Stimulated activated naive B cell treated with anti-CD40 and anti-IgM and Interleukin-4, amounts not matched to agents 10 μg/mL and 1 μg/mL and 100 μg/mL, for 72 hours (primary cell): ENCODE measurements at regions not wholly inside any gene's neighbourhood (a gene's known extent, or its start where the extent isn't known, plus 50 kb on each side); places are given as distances from the start of the nearest gene placed in this dataset.
"Not testable (repeated sequence)": the region's sequence is repeated elsewhere in the genome, so short reads cannot be mapped to it uniquely, and the experiment has no call there.

Source experiments
- ATAC-seq, 2 donors: fragments of 150-1000 bp; cut with Tn5 transposase; replicated peaks; 2 replicates each; pipeline ENCODE4 v1.10.0; 2021; ENCODE audit warnings: moderate library complexity in 1 of 2
- DNase-seq: peaks from one replicate; pipeline ENCODE4 v3.0.0; 2021
- H3K27ac Mint-ChIP-seq: one replicate; pipeline ENCODE4 v1.8.0; 2022; ENCODE audit warnings: mild to moderate bottlenecking, mixed read lengths
- H3K27me3 Mint-ChIP-seq, 2 donors: one replicate each; pipeline ENCODE4 v1.8.0; 2022; ENCODE audit warnings: mixed read lengths in 2 of 2
- H3K36me3 Mint-ChIP-seq, 2 donors: one replicate each; pipeline ENCODE4 v1.8.0; 2022; ENCODE audit warnings: mixed read lengths in 2 of 2, mild to moderate bottlenecking in 1 of 2
- H3K4me1 Mint-ChIP-seq, 2 donors: one replicate each; pipeline ENCODE4 v1.8.0; 2022; ENCODE audit warnings: mixed read lengths in 2 of 2, mild to moderate bottlenecking in 1 of 2
- H3K4me3 Mint-ChIP-seq, 2 donors: one replicate each; pipeline ENCODE4 v1.8.0; 2022; ENCODE audit warnings: mild to moderate bottlenecking in 2 of 2, mixed read lengths in 2 of 2, moderate library complexity in 1 of 2
- H3K9me3 Mint-ChIP-seq, 2 donors: one replicate each; pipeline ENCODE4 v1.8.0; 2022; ENCODE audit warnings: mixed read lengths in 2 of 2, mild to moderate bottlenecking in 1 of 2

DNA sequence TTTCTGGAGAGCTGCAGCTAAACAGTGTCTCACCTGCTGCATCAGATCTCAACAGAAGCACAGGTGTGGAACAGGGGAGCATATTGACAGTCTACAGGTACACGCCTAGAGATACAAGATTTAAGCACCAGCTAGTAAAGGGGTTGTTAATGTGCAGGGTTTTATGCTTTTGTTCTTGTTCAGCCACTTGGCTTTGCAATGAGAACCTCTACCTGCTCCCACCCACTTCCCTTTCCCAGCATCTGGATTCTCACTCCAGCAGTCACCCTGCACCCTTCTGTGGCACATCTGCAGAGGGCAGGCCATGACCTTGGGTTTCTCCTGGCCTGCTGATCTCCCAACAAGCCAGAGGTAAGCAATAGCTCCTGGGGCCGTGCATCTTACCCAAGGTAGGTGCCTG lies 446.6 kb downstream of the BUD13 start:
- Mint-ChIP-seq H3K27ac (no peak overlapping the region), H3K36me3 (no peaks in the 10 kb centered on the region), H3K4me3 (no peak overlapping the region), H3K9me3 (no peaks in the 10 kb centered on the region), H3K4me1 (no peaks in the 10 kb centered on the region), H3K27me3 (peaks cover 4% of the 10 kb centered on the region in 2 donors)
- DNase-seq: no peak
- ATAC-seq: no peak

- no peaks in the 10 kb centered on the region for H3K36me3 Mint-ChIP-seq
- no peak overlapping the region for H3K4me3 Mint-ChIP-seq
- peaks cover 4% of the 10 kb centered on the region in 2 donors for H3K27me3 Mint-ChIP-seq
- ATAC-seq (no peak), DNase-seq (no peak)
- H3K4me1 Mint-ChIP-seq: no peaks in the 10 kb centered on the region
- H3K27ac Mint-ChIP-seq: no peak overlapping the region
- no peaks in the 10 kb centered on the region for H3K9me3 Mint-ChIP-seq
These were observed 447.5 kb downstream of the BUD13 start for GRCh38 chr11:116325247-116325646.

DNA sequence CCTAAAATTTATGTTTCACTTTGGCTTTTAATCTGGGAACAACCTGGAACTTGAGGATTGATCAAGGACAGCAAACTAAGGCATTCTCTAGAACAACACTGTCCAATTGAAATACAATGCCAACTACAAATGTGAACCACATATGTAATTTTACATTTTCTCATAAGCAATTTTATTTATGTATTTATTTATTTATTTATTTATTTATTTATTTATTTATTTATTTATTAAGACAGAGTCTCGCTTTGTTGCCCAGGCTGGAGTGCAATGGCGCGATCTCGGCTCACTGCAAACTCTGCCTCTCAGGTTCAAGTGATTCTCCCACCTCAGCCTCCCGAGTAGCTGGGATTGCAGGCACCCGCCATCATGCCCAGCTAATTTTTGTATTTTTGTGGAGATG lies 448.7 kb downstream of the BUD13 start:
- not testable (repeated sequence) for DNase-seq, H3K4me1 Mint-ChIP-seq, H3K27ac Mint-ChIP-seq, H3K9me3 Mint-ChIP-seq, ATAC-seq, H3K36me3 Mint-ChIP-seq, H3K4me3 Mint-ChIP-seq, H3K27me3 Mint-ChIP-seq

DNA sequence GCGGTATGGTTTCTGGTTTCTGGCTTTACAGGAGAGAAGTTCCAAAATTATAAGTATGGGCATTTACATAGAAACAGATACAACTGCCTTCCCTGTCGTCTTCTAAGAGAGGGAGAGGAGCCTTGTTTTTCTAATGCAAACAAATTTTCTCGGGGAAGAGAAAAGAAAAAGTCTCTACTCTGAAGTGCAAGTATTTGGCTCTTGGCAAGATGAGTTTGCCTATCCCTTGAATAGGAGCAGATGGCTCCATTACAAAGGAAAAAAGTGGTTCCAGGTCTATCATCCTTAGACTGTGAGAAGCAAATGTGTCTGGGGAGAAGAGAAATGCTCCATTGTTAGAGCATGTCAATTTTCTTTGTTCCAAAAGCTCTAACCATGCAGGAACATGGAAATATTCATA lies 455.6 kb downstream of the BUD13 start:
- Mint-ChIP-seq H3K9me3 (peaks cover 0 to 1% of the 10 kb centered on the region in 2 donors), H3K4me1 (no peaks in the 10 kb centered on the region), H3K36me3 (no peaks in the 10 kb centered on the region), H3K27me3 (peaks cover 10 to 22% of the 10 kb centered on the region in 2 donors), H3K27ac (no peak overlapping the region), H3K4me3 (no peak overlapping the region)
- ATAC-seq: no peak
- no peak for DNase-seq

GRCh38 chr11:116314006-116314405 lies 458.8 kb downstream of the BUD13 start:
- Mint-ChIP-seq H3K4me3 (no peak overlapping the region), H3K27me3 (peaks cover 18 to 33% of the 10 kb centered on the region in 2 donors), H3K4me1 (no peaks in the 10 kb centered on the region), H3K27ac (no peak overlapping the region), H3K36me3 (no peaks in the 10 kb centered on the region), H3K9me3 (peaks cover 0 to 1% of the 10 kb centered on the region in 2 donors)
- ATAC-seq: no peak
- DNase-seq: no peak

DNA sequence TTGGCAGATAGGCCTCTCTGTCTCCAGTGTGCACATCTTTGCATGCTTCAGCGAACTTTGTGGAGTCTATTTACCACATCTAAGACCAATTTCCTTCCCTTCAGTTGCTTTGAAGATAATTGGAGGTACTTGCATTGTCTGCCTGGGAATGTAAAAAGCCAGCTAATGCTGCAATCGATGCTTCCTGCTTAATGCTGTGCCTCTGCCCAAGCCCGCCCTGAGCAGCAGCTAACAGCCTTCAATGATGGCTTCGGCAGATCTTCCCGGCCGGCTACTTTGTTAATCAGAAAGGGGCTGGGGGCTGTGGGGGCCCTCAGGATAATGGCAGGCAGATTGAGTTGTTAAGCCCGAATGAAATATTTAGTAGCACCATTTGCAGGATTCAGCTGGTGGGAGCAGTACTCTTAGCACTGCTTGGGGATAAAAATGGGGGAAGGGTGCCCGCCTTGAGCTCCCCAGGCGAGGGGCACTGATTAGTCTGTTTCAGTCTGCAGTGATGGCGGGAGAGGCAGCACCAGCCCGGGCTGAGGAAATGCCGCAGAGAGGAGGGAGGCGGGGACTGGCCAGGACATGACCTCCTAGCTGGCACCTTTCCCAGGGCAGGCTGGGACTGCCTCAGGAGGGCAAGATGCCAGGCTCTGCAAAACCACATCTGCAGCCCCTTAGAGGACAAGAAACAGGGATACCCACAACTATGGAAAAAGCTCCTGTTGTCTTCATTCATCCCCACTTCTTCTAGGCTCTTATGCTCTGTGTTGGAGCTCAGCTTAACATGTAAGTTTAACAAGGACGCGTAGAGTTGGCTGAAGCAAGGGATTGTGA lies 460.0 kb downstream of the BUD13 start:
- ATAC-seq (no peak), DNase-seq (no peak)
- H3K27ac Mint-ChIP-seq: no peak overlapping the region
- no peaks in the 10 kb centered on the region for H3K4me1 Mint-ChIP-seq
- peaks cover 18 to 33% of the 10 kb centered on the region in 2 donors for H3K27me3 Mint-ChIP-seq
- no peaks in the 10 kb centered on the region for H3K36me3 Mint-ChIP-seq
- H3K4me3 Mint-ChIP-seq: no peak overlapping the region
- no peaks in the 10 kb centered on the region for H3K9me3 Mint-ChIP-seq

DNA sequence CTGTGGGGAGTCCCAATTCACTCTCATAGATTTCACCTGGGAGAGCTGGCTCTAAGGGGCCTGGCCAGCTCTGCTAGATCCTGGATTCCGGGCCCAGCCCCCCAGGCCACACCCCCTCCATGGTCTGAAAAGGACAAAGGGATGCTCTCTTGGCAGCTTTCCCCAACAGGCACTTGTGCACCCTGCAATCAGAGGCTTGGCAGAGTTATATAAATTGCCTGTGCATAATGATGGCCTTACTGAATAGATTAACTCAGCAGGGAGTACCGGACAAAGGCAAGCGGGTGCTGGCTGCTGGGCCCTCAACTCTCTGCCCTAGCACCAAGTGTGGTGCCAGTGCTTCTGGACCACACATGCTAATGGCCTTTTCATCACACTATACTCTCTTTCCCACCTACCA lies 461.6 kb downstream of the BUD13 start:
- ATAC-seq: no peak
- Mint-ChIP-seq H3K9me3 (no peaks in the 10 kb centered on the region), H3K4me1 (no peaks in the 10 kb centered on the region), H3K27ac (no peak overlapping the region), H3K27me3 (peaks cover 18 to 28% of the 10 kb centered on the region in 2 donors), H3K36me3 (no peaks in the 10 kb centered on the region), H3K4me3 (no peak overlapping the region)
- DNase-seq: no peak

- Mint-ChIP-seq H3K27me3 (peaks cover 18 to 26% of the 10 kb centered on the region in 2 donors), H3K4me1 (no peaks in the 10 kb centered on the region), H3K9me3 (no peaks in the 10 kb centered on the region), H3K36me3 (no peaks in the 10 kb centered on the region), H3K4me3 (no peak overlapping the region), H3K27ac (no peak overlapping the region)
- no peak for ATAC-seq
- no peak for DNase-seq
These were observed 462.1 kb downstream of the BUD13 start for GRCh38 chr11:116310698-116311097.

DNA sequence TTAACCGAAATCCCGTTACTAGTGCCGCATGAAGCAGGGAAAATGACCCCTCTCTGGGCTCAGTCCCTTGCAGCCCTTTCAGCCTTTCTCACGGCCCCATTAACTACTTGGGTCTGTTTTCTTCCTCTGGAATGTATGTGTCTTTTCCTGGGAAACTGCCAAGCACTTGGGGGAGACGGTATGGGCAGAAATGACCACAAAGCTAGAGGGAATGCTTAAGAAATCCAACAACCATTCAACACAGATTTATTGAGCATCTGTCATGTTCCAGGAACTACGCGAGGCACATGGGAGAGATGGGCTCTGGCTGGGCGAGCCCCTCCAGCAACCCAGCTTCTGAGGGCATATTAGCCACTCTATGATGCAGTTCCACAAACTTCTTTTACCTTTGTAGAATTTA lies 462.6 kb downstream of the BUD13 start:
- no peak overlapping the region for H3K27ac Mint-ChIP-seq
- ATAC-seq (no peak), DNase-seq (no peak)
- no peaks in the 10 kb centered on the region for H3K9me3 Mint-ChIP-seq
- peaks cover 18 to 26% of the 10 kb centered on the region in 2 donors for H3K27me3 Mint-ChIP-seq
- no peaks in the 10 kb centered on the region for H3K36me3 Mint-ChIP-seq
- H3K4me3 Mint-ChIP-seq: no peak overlapping the region
- H3K4me1 Mint-ChIP-seq: no peaks in the 10 kb centered on the region

DNA sequence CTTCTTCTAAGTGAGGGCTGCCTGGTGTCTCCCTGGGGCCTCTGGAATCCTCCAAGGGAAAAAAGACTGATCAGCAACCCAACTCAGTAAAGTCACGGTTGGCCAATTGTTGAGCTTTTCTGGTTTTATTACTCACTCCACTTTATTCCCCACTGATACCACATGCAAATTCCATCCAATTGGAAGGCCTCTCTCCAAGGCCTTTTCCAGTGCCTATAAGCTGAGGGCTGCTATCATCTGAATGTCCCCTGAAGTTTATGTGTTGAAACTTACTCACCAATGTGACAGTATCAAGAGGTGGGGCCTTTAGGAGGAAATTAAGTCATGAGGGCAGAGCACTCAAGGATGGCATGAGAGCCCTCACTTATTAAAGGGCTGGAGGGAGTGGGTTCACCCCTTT lies 463.3 kb downstream of the BUD13 start:
- Mint-ChIP-seq H3K27ac (no peak overlapping the region), H3K27me3 (peaks cover 14 to 26% of the 10 kb centered on the region in 2 donors), H3K4me3 (no peak overlapping the region), H3K4me1 (no peaks in the 10 kb centered on the region), H3K9me3 (peaks cover 0 to 2% of the 10 kb centered on the region in 2 donors), H3K36me3 (no peaks in the 10 kb centered on the region)
- ATAC-seq (no peak), DNase-seq (no peak)

- Mint-ChIP-seq H3K27me3 (no peaks in the 10 kb centered on the region), H3K27ac (no peak overlapping the region), H3K36me3 (no peaks in the 10 kb centered on the region), H3K4me3 (no peak overlapping the region), H3K4me1 (no peaks in the 10 kb centered on the region), H3K9me3 (peaks cover 3 to 4% of the 10 kb centered on the region in 2 donors)
- DNase-seq (no peak), ATAC-seq (no peak)
These were observed 470.0 kb downstream of the BUD13 start for GRCh38 chr11:116302756-116303155.

DNA sequence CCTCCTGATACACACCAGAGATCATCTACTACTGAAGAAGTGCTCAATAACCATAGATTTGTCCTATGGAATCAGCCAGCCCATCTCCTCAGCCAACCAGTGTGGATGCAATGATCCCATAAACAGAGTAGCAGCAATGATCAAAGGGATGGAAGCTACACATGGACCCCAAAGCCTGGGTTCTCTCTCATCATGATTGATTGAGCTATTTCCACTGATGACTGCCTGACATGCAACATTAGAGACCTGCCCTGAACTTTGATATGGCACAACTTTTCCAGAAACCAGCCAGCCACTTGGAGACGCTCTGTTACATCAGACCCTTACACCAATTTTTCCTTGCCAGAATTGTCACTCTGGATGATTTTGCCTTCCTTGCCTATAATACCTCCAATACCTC lies 471.6 kb downstream of the BUD13 start:
- Mint-ChIP-seq H3K4me1 (no peaks in the 10 kb centered on the region), H3K27me3 (no peaks in the 10 kb centered on the region), H3K4me3 (no peak overlapping the region), H3K27ac (no peak overlapping the region), H3K9me3 (peaks cover 3 to 4% of the 10 kb centered on the region in 2 donors), H3K36me3 (no peaks in the 10 kb centered on the region)
- DNase-seq (no peak), ATAC-seq (no peak)

DNA sequence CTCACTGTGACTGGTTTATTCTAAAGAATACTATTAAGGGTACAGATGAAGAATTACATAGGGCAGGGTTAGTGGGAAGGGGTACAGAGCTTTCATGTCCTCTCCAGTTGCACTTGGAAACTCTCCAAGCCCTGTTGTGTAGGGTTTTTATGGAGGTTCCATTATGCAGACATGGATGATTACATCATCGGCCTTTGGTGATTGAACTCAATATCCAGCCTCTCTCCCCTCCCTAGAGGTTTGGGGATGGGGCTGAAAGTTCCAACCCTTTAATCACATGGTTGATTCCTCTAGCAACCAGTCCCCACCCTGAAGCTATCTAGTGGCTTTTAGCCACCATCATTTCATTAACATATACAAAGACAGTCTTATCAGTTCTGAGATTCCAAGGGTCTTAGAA lies 472.6 kb downstream of the BUD13 start:
- Mint-ChIP-seq H3K9me3 (peaks cover 3 to 6% of the 10 kb centered on the region in 2 donors), H3K27ac (no peak overlapping the region), H3K4me1 (no peaks in the 10 kb centered on the region), H3K4me3 (no peak overlapping the region), H3K27me3 (no peaks in the 10 kb centered on the region), H3K36me3 (no peaks in the 10 kb centered on the region)
- DNase-seq (no peak), ATAC-seq (no peak)

GRCh38 chr11:116294630-116295029 lies 478.2 kb downstream of the BUD13 start:
- no peaks in the 10 kb centered on the region for H3K27me3 Mint-ChIP-seq
- no peak overlapping the region for H3K27ac Mint-ChIP-seq
- peaks cover 7 to 9% of the 10 kb centered on the region in 2 donors for H3K9me3 Mint-ChIP-seq
- H3K4me1 Mint-ChIP-seq: no peaks in the 10 kb centered on the region
- no peaks in the 10 kb centered on the region for H3K36me3 Mint-ChIP-seq
- DNase-seq (no peak), ATAC-seq (no peak)
- no peak overlapping the region for H3K4me3 Mint-ChIP-seq

GRCh38 chr11:116287866-116288265 lies 484.9 kb downstream of the BUD13 start:
- Mint-ChIP-seq H3K4me1 (no peaks in the 10 kb centered on the region), H3K27ac (no peak overlapping the region)

More at GRCh38 chr11:116287866-116288265, 484.9 kb downstream of the BUD13 start:
- ATAC-seq (no peak), DNase-seq (no peak)
- H3K27me3 Mint-ChIP-seq: no peaks in the 10 kb centered on the region
- no peak overlapping the region for H3K4me3 Mint-ChIP-seq
- H3K36me3 Mint-ChIP-seq: no peaks in the 10 kb centered on the region
- H3K9me3 Mint-ChIP-seq: peaks cover 4 to 9% of the 10 kb centered on the region in 2 donors
